Smooth muscle cell (in vitro differentiated cells): ENCODE measurements at regions not wholly inside any gene's neighbourhood (a gene's known extent, or its start where the extent isn't known, plus 50 kb on each side); places are given as distances from the start of the nearest gene placed in this dataset.

Experiments
- DNase-seq: peaks from one replicate; lab custom pipeline; 2025; ENCODE audit not compliant: unreplicated experiment; lab: John Stamatoyannopoulos, UW
- H2AFZ ChIP-seq: fragments of 200-600 bp; sonication (generic); 2 replicates; pipeline ENCODE4 v1.6.0; 2016; ENCODE audit warnings: antibody characterized with exemption, low read depth, mild to moderate bottlenecking
- H3F3A ChIP-seq: fragments of 200-600 bp; sonication (generic); 2 replicates; pipeline ENCODE4 v1.6.0; 2017; ENCODE audit warnings: antibody characterized with exemption, low read depth
- H3K27ac ChIP-seq: fragments of 200-600 bp; sonication (generic); 2 replicates; pipeline ENCODE4 v1.5.1; 2016; ENCODE audit warnings: low read depth, mild to moderate bottlenecking
- H3K27me3 ChIP-seq: fragments of 200-600 bp; sonication (generic); 2 replicates; pipeline ENCODE4 v1.6.1; 2016; ENCODE audit warnings: low read depth, mild to moderate bottlenecking
- H3K36me3 ChIP-seq: fragments of 200-600 bp; sonication (generic); 2 replicates; pipeline ENCODE4 v1.5.1; 2016; ENCODE audit warnings: low read depth
- H3K4me1 ChIP-seq: fragments of 200-600 bp; sonication (generic); 2 replicates; pipeline ENCODE4 v1.5.1; 2016; ENCODE audit warnings: low read depth
- H3K4me2 ChIP-seq: fragments of 200-600 bp; sonication (generic); 2 replicates; pipeline ENCODE4 v1.6.0; 2016; ENCODE audit warnings: mild to moderate bottlenecking
- H3K4me3 ChIP-seq: fragments of 200-600 bp; sonication (generic); 2 replicates; pipeline ENCODE4 v1.5.1; 2016; ENCODE audit warnings: mild to moderate bottlenecking
- H3K79me2 ChIP-seq: fragments of 200-600 bp; sonication (generic); 2 replicates; pipeline ENCODE4 v1.6.0; 2016; ENCODE audit warnings: low read depth, mild to moderate bottlenecking
- H3K9ac ChIP-seq: fragments of 200-600 bp; sonication (generic); 2 replicates; pipeline ENCODE4 v1.6.0; 2016; ENCODE audit warnings: low read depth
- H3K9me3 ChIP-seq: fragments of 200-600 bp; sonication (generic); replicated peaks from 2 replicates; pipeline ENCODE4 v1.5.1; 2016; ENCODE audit warnings: low read depth
- H4K20me1 ChIP-seq: fragments of 200-600 bp; sonication (generic); 2 replicates; pipeline ENCODE4 v1.6.0; 2016; ENCODE audit warnings: low read depth
- CTCF ChIP-seq: fragments of 200-600 bp; sonication (generic); IDR thresholded peaks from 2 replicates; pipeline ENCODE4 v1.5.1; 2017; ENCODE audit warnings: borderline replicate concordance, mild to moderate bottlenecking, antibody characterized with exemption; ENCODE audit not compliant: insufficient read depth, poor library complexity, severe bottlenecking
- WGBS: methylation state at CpG from one replicate; pipeline ENCODE4 v1.1.7; 2016; ENCODE audit warnings: low lambda C conversion rate; 5-methylcytosine and 5-hydroxymethylcytosine counted together

- H3F3A ChIP-seq = peaks cover 4% of the 10 kb centered on the region
- no peak overlapping the region for H2AFZ ChIP-seq
- no peak for TF ChIP-seq CTCF
- DNase-seq = no peak
- H3K9ac ChIP-seq = no peak overlapping the region
- WGBS = 74% methylated on average over 4 of the region's 4 CpGs
- no peaks in the 10 kb centered on the region for H3K9me3 ChIP-seq
- no peaks in the 10 kb centered on the region for H3K36me3 ChIP-seq
- H3K4me2 ChIP-seq = no peak overlapping the region
- H3K79me2 ChIP-seq = no peaks in the 10 kb centered on the region
- H3K27ac ChIP-seq = no peak overlapping the region
- no peak overlapping the region for H3K4me3 ChIP-seq
- H4K20me1 ChIP-seq = peaks cover 5% of the 10 kb centered on the region
- H3K27me3 ChIP-seq = no peaks in the 10 kb centered on the region
- H3K4me1 ChIP-seq = no peaks in the 10 kb centered on the region
Observed at GRCh38 chr11:33463059-33463458, 205.9 kb downstream of the HIPK3 start.

DNA sequence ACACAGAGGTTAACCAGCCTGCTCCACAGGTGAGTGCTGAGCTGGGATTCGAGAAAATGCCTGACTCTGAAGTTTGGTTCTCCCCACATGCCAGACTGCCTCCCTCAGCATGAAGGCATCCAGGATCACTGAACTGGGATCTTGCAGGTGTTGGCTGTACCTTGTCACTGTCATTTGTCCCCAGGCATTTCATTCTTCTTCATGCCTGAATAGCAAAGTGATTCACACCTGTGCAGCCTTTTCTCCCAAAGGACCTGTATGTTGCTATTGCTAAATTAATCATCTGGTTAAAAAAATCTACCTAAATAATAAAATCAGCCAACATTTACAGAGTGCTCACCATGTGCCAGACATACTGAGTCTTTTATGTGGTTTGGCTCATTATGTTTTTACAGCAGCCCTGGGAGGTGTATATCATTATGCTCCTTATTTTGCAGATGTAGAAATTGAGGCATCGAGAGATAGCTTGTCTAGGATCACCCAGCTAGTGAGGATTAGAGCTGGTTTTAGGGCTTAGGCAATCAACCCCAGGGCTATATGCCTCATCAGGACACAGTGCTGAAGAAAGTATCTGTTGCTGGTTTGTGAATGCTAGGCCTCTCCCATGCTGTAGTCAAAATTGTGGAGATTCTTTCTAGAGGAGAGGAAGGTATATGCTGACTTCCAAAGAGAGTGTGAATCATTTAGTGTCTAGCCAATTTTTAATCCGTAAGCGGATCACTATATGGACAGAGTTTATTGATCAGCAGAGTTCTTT, 204.4 kb downstream of the HIPK3 start:
- Histone ChIP-seq H3K4me1 (no peaks in the 10 kb centered on the region), H3K4me2 (peak overlapping the region; percentile 29), H3K79me2 (no peaks in the 10 kb centered on the region), H3K9ac (no peak overlapping the region), H3K27ac (no peak overlapping the region), H4K20me1 (peaks cover 5% of the 10 kb centered on the region), H3K36me3 (no peaks in the 10 kb centered on the region), H3K27me3 (no peaks in the 10 kb centered on the region), H3K4me3 (no peak overlapping the region), H2AFZ (no peak overlapping the region), H3K9me3 (no peaks in the 10 kb centered on the region), H3F3A (peaks cover 4% of the 10 kb centered on the region)
- no peak for TF ChIP-seq CTCF
- 64% methylated on average over 4 of the region's 4 CpGs for WGBS
- no peak for DNase-seq

- Histone ChIP-seq H3K4me1 (no peaks in the 10 kb centered on the region), H3K27ac (no peak overlapping the region), H3K79me2 (no peaks in the 10 kb centered on the region), H3K4me2 (no peak overlapping the region), H3K9me3 (no peaks in the 10 kb centered on the region), H3K4me3 (no peak overlapping the region), H3K27me3 (no peaks in the 10 kb centered on the region), H3K9ac (no peak overlapping the region), H4K20me1 (peaks cover 5% of the 10 kb centered on the region), H2AFZ (no peak overlapping the region), H3F3A (peaks cover 7% of the 10 kb centered on the region), H3K36me3 (no peaks in the 10 kb centered on the region)
- no peak for TF ChIP-seq CTCF
- 98% methylated on average over 5 of the region's 5 CpGs for WGBS
- DNase-seq = no peak
Observed at GRCh38 chr11:33457948-33458347, 200.8 kb downstream of the HIPK3 start.
